ENCODE measurements at regions not wholly inside any gene's neighbourhood (a gene's known extent, or its start where the extent isn't known, plus 50 kb on each side); places are given as distances from the start of the nearest gene placed in this dataset.

DNA sequence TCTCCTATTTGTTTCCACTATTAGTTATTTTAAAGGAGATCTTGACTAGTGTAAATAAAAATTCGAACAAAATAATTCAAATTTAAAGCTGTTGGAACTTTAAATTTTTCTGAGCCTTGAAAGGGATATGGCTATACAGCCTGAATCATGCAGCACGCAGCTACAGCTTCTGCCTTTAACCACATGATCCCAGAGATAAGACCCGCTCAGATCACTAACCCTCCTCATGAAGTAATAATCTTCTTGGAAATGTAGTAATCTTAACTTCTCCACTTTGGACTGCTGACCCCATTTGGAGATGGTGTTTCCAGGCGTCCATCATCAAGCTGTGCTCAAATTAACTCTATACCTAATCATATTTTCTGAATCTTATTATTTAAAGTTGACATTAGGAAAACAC, 336.6 kb downstream of the DSC3 start:
- Mint-ChIP-seq H3K27me3 (no peaks in the 10 kb centered on the region), H3K36me3 (ENCODE audit: low read depth) (no peaks in the 10 kb centered on the region), H3K4me3 (no peak overlapping the region), H3K27ac (no peak overlapping the region), H3K9me3 (no peaks in the 10 kb centered on the region), H3K4me1 (no peaks in the 10 kb centered on the region)
- ATAC-seq (ENCODE audit: low read depth) (no peak), DNase-seq (no peak)
- intact Hi-C loops (cut with micrococcal nuclease): no loop called here
- ChIA-PET POLR2A (no interaction called here), CTCF (no interaction called here)
- TF ChIP-seq, protein P1, sequence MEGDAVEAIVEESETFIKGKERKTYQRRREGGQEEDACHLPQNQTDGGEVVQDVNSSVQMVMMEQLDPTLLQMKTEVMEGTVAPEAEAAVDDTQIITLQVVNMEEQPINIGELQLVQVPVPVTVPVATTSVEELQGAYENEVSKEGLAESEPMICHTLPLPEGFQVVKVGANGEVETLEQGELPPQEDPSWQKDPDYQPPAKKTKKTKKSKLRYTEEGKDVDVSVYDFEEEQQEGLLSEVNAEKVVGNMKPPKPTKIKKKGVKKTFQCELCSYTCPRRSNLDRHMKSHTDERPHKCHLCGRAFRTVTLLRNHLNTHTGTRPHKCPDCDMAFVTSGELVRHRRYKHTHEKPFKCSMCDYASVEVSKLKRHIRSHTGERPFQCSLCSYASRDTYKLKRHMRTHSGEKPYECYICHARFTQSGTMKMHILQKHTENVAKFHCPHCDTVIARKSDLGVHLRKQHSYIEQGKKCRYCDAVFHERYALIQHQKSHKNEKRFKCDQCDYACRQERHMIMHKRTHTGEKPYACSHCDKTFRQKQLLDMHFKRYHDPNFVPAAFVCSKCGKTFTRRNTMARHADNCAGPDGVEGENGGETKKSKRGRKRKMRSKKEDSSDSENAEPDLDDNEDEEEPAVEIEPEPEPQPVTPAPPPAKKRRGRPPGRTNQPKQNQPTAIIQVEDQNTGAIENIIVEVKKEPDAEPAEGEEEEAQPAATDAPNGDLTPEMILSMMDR (IDR thresholded peaks at IDR 0.05): no peak

DNA sequence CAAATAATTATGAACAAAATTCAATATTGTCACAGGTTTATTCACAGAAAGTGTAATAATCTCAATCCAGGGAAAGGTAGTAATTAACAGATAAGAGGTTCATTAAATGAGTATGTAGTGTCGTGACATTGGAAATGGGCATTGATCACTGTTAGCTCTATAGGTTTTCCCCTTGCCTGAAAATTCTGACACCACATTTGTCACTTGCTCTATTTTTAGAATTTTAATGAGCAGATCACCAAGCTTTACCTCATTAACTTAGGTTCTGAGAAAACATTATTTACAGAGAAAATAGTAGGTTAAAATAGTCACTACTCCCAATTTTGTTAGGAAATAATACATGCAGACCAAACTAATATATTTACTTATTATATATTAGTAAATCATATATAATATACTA, 344.0 kb downstream of the DSC3 start:
- Mint-ChIP-seq H3K27ac (no peak overlapping the region), H3K4me3 (no peak overlapping the region), H3K4me1 (no peaks in the 10 kb centered on the region), H3K9me3 (no peaks in the 10 kb centered on the region), H3K27me3 (no peaks in the 10 kb centered on the region), H3K36me3 (ENCODE audit: low read depth) (no peaks in the 10 kb centered on the region)
- POLR2A ChIA-PET: no interaction called here
- ATAC-seq (ENCODE audit: low read depth) (no peak), DNase-seq (no peak)
- CTCF ChIA-PET: no interaction called here
- TF ChIP-seq, protein P1 (IDR thresholded peaks at IDR 0.05): no peak
- intact Hi-C loops (cut with micrococcal nuclease): no loop called here

DNA sequence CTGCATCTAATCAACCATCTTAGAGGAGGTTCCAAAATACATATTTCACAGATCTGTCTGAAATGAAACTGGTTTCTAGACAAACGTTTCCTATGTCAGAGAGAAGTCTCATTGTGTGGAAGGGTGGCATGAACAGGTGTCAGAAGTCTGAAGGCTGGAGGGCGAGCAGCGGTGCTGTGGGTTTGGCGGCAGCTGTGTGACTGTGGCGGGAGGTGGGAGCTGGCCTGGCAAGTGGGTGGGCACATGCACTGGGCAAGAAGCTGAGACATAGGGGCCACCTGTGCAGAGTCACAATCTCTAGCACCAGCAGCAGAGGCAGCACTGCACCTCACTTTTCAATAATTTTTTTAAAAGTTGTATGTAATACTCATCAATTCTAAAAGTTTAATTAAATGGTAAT, 346.3 kb downstream of the DSC3 start:
- no peaks in the 10 kb centered on the region for H3K9me3 Mint-ChIP-seq

DNA sequence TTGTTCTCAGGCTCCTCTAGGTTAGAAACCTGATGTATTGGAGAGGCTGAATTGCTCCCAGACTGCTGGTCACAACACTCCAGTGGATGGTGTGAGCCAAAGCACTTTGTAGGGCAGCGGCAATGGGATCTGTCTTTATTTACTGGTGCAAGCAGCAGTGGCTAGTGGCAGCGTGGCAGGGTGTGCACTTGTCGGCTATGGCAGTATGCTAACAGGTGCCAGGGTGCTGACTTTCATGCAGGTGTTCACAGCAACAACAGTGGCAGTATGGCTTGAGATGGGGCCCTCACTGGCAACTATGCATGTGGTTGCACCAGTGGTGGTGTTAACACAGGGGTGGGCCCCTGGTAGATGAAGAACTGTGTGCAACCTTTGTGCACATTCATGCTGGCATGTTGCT, 347.8 kb downstream of the DSC3 start:
- DNase-seq (no peak), ATAC-seq (ENCODE audit: low read depth) (no peak)
- ChIA-PET POLR2A (no interaction called here), CTCF (no interaction called here)
- TF ChIP-seq, protein P1 (IDR thresholded peaks at IDR 0.05): no peak
- no peaks in the 10 kb centered on the region for H3K27me3 Mint-ChIP-seq
- H3K27ac Mint-ChIP-seq: no peak overlapping the region
- no peaks in the 10 kb centered on the region for H3K4me1 Mint-ChIP-seq
- no peaks in the 10 kb centered on the region for H3K36me3 Mint-ChIP-seq (ENCODE audit: low read depth)
- intact Hi-C loops (cut with micrococcal nuclease): no loop called here
- H3K9me3 Mint-ChIP-seq: no peaks in the 10 kb centered on the region
- H3K4me3 Mint-ChIP-seq: no peak overlapping the region

More for the DNA sequence above, 346.3 kb downstream of the DSC3 start:
- no peak overlapping the region for H3K4me3 Mint-ChIP-seq
- TF ChIP-seq, protein P1 (IDR thresholded peaks at IDR 0.05): no peak
- H3K4me1 Mint-ChIP-seq: no peaks in the 10 kb centered on the region
- ChIA-PET CTCF (no interaction called here), POLR2A (no interaction called here)
- H3K36me3 Mint-ChIP-seq (ENCODE audit: low read depth): no peaks in the 10 kb centered on the region
- H3K27me3 Mint-ChIP-seq: no peaks in the 10 kb centered on the region
- ATAC-seq (ENCODE audit: low read depth) (no peak), DNase-seq (no peak)
- H3K27ac Mint-ChIP-seq: no peak overlapping the region
- intact Hi-C loops (cut with micrococcal nuclease): no loop called here

DNA sequence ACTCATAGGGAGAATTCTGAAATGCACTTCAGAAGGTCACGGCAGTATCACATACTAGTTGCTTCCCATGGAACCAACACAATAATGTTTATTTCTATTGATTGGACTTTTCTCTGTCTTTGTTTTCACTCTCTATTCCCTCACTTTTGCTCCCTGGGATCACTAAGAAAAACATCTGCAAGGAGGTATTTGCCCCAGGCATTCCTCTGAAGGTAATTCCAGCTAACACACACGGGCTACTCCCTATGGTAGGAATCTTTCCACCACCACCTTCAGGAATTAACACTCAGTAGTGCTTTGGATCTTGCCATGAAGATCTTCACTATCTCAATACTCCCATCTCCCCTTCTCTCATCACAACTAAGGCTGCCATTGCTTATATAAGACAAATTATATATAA, 353.3 kb downstream of the DSC3 start:
- ATAC-seq (ENCODE audit: low read depth): no peak

More for the DNA sequence above, 353.3 kb downstream of the DSC3 start:
- no peaks in the 10 kb centered on the region for H3K36me3 Mint-ChIP-seq (ENCODE audit: low read depth)
- H3K4me1 Mint-ChIP-seq: no peaks in the 10 kb centered on the region
- no peak overlapping the region for H3K27ac Mint-ChIP-seq
- no peak overlapping the region for H3K4me3 Mint-ChIP-seq
- DNase-seq: no peak
- TF ChIP-seq, protein P1 (IDR thresholded peaks at IDR 0.05): no peak
- intact Hi-C loops (cut with micrococcal nuclease): no loop called here
- H3K27me3 Mint-ChIP-seq: no peaks in the 10 kb centered on the region
- ChIA-PET CTCF (no interaction called here), POLR2A (no interaction called here)
- no peaks in the 10 kb centered on the region for H3K9me3 Mint-ChIP-seq
